Islet of Langerhans (tissue), 1 donor: ENCODE measurements at regions not wholly inside any gene's neighbourhood (a gene's known extent, or its start where the extent isn't known, plus 50 kb on each side); places are given as distances from the start of the nearest gene placed in this dataset.
"Not testable (repeated sequence)": the region's sequence is repeated elsewhere in the genome, so short reads cannot be mapped to it uniquely, and the experiment has no call there.

Experiments
- FAIRE-seq: peaks from one replicate; lab custom pipeline; 2011; peaks lifted over from hg19 to GRCh38; lab: Jason Lieb, UNC

- FAIRE-seq, result no peak
Observed at GRCh38 chr3:177789500-177789899, 592.2 kb upstream of the TBL1XR1 start.

- no peak for FAIRE-seq
Observed at GRCh38 chr3:177792311-177793030, 595.2 kb upstream of the TBL1XR1 start.

- FAIRE-seq, result no peak
Observed at GRCh38 chr3:177793451-177793850, 596.2 kb upstream of the TBL1XR1 start.

DNA sequence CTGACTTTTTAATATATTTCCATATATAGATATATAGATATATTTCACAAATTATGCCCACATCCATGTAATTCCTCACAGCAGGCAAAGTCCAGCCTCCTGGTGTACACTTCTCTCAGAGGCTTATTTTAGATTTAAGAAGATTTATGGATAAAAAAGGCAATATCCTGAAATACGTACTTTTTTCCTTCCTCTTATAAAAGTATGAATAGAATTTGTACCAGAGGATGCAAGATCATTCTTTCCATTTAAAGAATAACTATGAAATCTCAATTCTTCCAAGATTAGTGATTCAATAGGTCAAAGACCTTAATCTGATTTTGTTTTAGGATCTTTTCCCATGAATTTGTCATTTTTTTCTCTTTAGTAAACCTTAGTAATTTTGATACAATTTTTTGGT, 597.9 kb upstream of the TBL1XR1 start:
- no peak for FAIRE-seq

- no peak for FAIRE-seq
Observed at GRCh38 chr3:177795859-177796258, 598.6 kb upstream of the TBL1XR1 start.

- not testable (repeated sequence) for FAIRE-seq
Observed at GRCh38 chr3:177800147-177800546, 602.9 kb upstream of the TBL1XR1 start.

- FAIRE-seq, result no peak
Observed at GRCh38 chr3:177800561-177800960, 603.3 kb upstream of the TBL1XR1 start.

DNA sequence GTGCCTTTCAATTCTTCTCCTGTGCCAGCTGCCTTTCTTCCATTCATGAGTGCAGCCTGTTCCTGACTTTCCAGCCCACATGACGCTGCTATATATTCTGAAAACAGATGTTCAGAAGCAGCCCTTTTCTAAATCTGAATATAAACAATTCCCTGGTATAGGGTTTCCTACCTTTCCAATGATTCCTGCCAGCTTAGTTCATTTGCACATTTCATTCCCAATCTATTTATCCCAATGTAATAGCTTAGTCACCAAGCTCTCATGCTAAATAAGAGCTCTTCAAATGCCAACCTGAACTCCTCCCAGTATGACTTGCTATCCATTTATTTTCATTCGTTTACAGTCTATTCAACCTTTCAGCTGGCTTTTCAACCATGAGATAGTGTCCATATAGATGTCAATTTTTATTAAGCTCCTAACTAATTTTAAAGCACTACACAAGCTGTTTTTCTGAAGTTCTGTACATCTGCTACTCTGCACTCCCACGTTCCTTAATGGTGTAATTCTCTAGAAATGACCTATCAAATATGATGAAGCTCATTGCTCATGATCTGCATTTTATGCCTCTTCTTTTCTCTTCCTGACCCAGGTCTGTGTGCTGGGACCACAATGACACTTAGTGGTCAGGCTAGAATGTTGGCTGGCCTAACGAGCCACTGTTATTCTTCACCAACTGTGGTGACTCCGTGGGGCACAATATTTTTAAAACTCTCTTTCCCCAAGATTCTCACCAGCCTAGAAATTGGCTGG, 605.0 kb upstream of the TBL1XR1 start:
- FAIRE-seq, result no peak

GRCh38 chr3:177803500-177803899, 606.2 kb upstream of the TBL1XR1 start:
- FAIRE-seq, result no peak

DNA sequence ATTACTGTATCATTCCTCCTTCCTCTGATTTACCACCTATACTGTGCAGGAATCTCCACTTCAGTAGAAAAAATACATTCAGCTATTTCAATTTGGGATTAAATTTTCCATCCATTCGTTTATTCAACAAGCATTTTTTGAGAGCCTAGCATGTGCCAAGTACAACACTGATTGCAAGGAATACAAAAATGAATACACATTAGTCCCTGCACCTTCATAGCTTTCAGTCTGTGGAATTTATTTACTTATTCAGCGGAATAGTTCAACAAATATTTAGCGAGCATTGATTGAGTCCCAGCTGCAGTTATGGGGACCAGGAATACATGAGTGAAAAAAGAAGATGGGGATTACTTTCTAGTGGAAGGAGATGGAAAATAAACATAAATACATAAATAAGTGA, 606.8 kb upstream of the TBL1XR1 start:
- no peak for FAIRE-seq

GRCh38 chr3:177804646-177805045, 607.4 kb upstream of the TBL1XR1 start:
- no peak for FAIRE-seq

GRCh38 chr3:177807150-177807875, 610.0 kb upstream of the TBL1XR1 start:
- no peak for FAIRE-seq

- FAIRE-seq, result not testable (repeated sequence)
Observed at GRCh38 chr3:177808928-177809478, 611.7 kb upstream of the TBL1XR1 start.

- FAIRE-seq, result peak; percentile 88
Observed at GRCh38 chr3:177810162-177810623, 612.9 kb upstream of the TBL1XR1 start.

DNA sequence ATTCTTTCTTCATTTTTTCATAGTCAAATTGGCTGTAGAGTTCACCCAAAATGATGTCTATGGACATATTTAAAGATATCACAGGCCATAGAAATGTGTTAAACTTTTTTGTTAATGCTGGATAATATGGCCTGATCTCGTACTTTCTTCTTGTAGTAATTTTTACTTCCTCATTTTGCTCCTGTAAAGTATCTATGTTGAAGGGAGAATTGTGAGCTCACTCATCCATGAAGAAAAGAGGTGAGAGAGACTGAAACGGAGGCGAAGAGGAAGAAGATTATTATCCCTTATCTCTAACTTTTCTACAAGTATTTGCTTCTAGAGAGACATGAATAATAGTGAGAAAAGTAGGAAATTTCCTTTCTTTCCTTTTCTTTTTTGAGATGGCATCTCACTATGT, 613.8 kb upstream of the TBL1XR1 start:
- FAIRE-seq, result no peak

GRCh38 chr3:177811835-177812234, 614.6 kb upstream of the TBL1XR1 start:
- no peak for FAIRE-seq

DNA sequence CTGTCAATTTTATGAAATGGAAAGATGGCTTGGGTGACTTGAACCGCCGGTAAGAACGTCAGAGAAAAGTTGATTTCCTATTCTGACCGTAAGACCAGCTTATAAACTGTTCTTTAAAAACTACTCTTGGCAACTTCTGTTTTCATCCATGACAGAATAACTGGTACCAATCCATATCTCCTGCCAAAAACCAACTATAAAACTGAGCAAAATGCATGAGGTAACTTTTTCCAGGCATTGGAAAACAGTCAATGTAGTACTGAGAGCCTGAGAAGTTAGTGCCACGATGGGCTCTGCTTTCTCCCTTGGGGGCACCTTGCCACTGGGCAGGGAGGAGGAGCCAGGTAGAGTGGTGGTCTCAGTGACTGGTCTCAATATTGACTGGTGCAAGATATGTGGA, 615.2 kb upstream of the TBL1XR1 start:
- FAIRE-seq, result no peak

GRCh38 chr3:177813322-177813721, 616.0 kb upstream of the TBL1XR1 start:
- no peak for FAIRE-seq

DNA sequence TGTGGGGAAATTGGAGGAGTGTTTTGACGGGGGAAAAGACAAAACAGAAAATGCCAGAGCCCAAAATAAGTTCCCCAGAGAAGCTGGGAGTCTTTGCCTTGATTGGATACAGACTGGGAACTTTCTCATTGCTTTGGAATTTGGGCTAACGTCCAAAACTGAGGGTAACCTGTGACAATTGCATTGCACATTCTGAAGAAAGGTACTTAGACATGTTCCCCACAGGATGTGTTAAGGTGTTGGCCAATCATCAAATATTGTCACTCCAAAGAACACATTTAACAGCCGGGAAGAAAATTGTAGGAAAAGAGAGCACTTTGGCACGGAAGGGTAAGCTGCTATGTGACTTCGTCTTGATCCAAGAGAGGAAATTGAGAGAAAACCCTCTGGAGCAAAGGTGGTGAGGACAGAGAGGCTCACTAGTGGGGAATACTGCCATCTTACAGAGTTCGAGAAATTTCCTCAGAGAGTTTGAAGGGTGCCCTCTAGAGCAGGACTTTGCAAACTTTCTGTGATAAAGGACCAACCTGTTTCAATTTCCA, 619.5 kb upstream of the TBL1XR1 start:
- FAIRE-seq, result no peak

DNA sequence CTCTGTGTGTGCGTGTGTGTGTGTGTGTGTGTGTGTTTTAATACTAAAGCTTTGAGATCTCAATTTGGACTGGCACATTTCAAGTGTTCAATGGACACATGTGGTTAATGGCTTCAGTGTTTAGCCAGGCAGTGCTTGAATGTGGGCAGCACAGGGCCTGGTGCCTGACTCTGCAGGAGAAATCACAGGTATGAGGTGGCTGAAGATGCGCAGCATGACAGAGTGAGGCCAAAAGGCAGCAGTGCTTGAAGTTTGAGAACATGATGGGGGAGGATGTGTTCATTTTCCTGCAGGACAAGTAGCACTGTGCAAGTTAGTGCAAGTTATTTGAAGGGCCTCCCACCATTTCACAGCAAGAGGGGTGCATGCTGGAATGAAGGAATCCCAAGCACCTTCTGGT, 620.5 kb upstream of the TBL1XR1 start:
- no peak for FAIRE-seq

DNA sequence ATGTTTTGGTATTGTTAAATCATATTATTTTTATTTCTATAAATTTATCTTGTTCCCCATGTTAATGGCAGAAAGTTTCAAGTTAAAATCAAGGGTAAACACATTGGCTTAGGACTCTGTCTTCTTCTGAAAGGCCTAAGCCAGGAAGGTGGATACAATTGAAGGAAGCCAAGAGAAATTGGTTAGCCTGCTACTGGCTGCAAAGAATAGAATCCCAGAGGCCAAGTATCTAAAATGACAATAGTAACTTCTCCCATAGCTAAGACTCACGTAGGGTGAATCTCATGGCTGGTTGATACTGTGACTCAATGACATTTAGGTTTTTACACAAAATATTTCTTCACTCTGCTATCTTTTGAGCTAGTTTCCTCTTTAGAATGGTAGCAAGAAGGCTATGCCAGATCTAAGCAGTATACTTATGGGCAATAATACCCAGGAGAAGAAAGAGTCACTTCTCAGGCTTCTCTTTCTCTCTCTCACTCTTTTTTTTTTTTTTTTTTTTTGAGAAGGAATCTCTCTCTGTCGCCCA, 621.5 kb upstream of the TBL1XR1 start:
- no peak for FAIRE-seq

DNA sequence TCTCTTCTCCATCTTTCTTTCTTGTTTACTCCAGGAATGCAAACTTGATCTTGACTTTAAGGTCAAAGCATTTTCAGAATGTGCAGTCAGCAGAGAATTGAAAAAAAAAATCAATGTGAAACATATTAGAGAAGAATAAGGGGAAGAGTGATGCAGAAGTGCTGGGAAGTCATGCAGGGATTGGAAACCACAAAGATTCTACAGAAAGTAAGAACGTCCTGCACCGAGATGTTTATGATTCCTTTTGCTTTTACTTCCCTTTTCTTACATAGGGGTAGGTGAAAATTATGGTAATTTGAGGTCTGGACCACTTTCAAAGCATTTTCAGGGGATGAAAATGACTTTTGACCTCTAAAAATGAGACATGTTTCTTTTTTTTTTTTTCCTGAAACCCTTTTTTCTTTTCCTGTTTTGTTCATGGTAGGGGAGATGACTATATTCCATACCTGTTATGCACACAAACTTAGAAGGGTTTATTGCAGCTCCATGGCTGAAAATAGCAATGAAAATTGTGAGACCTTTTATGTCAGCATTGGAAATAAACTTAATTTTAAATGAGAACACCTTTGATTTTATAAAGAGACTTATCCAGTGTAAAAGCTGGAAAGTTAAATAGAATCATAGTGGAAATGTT, 623.5 kb upstream of the TBL1XR1 start:
- FAIRE-seq, result no peak
